ENCODE measurements at regions not wholly inside any gene's neighbourhood (a gene's known extent, or its start where the extent isn't known, plus 50 kb on each side); places are given as distances from the start of the nearest gene placed in this dataset.

DNA sequence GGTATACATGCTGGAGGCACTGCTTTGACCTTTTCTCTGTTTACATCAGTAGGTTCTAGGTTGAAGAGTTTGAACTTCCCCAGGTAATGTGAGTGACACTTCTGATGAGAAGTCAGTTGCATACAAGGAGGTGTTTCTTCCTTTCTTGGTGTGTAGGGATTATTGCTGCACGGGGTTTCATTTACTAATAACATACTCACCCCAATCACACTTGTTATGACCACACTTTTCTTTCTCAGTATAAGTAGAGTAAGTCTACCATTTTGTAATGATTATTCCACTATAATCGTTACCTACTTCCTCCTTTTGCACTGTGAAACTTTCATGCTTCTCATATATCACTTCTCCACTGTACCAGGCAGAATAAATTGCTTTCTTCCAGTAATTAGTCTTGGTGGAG lies 138.0 kb downstream of the TNFSF13B start:
- no peak overlapping the region for H3K9ac ChIP-seq (ENCODE audit: low read length)
- ChIA-PET RAD21 (ENCODE audit: low non-redundant PET in 1 of 2, low total read pairs in 2 of 2, uncharacterized antibody in 2 of 2, unreplicated experiment in 2 of 2) (no interaction called here), POLR2A (no interaction called here), CTCF (no interaction called here)
- TF ChIP-seq ZNF274 (IDR thresholded peaks at IDR 0.05; ENCODE audit: low read depth, low read length) = no peak
- no peak for TF ChIP-seq EZH2phosphoT487 (IDR thresholded peaks at IDR 0.05; ENCODE audit: borderline replicate concordance)
- no peak for TF ChIP-seq JUND (IDR thresholded peaks at IDR 0.05)
- TF ChIP-seq FOSL1 (IDR thresholded peaks at IDR 0.05; ENCODE audit: low read depth) = no peak
- no peak for TF ChIP-seq SIN3A (IDR thresholded peaks at IDR 0.05; ENCODE audit: low read depth)
- TF ChIP-seq, protein P1, sequence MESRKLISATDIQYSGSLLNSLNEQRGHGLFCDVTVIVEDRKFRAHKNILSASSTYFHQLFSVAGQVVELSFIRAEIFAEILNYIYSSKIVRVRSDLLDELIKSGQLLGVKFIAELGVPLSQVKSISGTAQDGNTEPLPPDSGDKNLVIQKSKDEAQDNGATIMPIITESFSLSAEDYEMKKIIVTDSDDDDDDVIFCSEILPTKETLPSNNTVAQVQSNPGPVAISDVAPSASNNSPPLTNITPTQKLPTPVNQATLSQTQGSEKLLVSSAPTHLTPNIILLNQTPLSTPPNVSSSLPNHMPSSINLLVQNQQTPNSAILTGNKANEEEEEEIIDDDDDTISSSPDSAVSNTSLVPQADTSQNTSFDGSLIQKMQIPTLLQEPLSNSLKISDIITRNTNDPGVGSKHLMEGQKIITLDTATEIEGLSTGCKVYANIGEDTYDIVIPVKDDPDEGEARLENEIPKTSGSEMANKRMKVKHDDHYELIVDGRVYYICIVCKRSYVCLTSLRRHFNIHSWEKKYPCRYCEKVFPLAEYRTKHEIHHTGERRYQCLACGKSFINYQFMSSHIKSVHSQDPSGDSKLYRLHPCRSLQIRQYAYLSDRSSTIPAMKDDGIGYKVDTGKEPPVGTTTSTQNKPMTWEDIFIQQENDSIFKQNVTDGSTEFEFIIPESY (IDR thresholded peaks at IDR 0.05; ENCODE audit: extremely low read depth, insufficient replicate concordance, low read length) = no peak
- TF ChIP-seq CEBPB (IDR thresholded peaks at IDR 0.05; ENCODE audit: low read depth) = no peak
- TF ChIP-seq, protein P2, sequence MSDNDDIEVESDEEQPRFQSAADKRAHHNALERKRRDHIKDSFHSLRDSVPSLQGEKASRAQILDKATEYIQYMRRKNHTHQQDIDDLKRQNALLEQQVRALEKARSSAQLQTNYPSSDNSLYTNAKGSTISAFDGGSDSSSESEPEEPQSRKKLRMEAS (IDR thresholded peaks at IDR 0.05) = no peak
- no peaks in the 10 kb centered on the region for H3K9me2 ChIP-seq (ENCODE audit: insufficient read depth)
- H3K4me2 ChIP-seq (ENCODE audit: low read length) = no peak overlapping the region
- H4K20me1 ChIP-seq (ENCODE audit: insufficient read depth) = no peaks in the 10 kb centered on the region
- no peaks in the 10 kb centered on the region for H3K4me1 ChIP-seq (ENCODE audit: control insufficient read depth in 1 of 2, insufficient read depth in 2 of 2, low read length in 2 of 2)
- H3K4me3 ChIP-seq (replicated peaks in 1 of 2; ENCODE audit: low read depth in 1 of 2, low read length in 2 of 2) = no peak overlapping the region
- no peaks in the 10 kb centered on the region for H3K9me3 ChIP-seq (ENCODE audit: control insufficient read depth in 1 of 2, insufficient read depth in 1 of 2, low read depth in 1 of 2, low read length in 2 of 2)
- BruUV-seq (replicated peaks) = no TSS peak
- no peak for ATAC-seq
- peaks cover 26% of the 10 kb centered on the region; the same call in 1 of the 2 replicates for H3K27me3 ChIP-seq (ENCODE audit: insufficient read depth, low read length)
- no peaks in the 10 kb centered on the region for H3K79me2 ChIP-seq (ENCODE audit: insufficient read depth, low read length)
- H2AFZ ChIP-seq (ENCODE audit: low read depth, low read length, poor library complexity, severe bottlenecking) = no peak overlapping the region
- H3K36me3 ChIP-seq (ENCODE audit: control insufficient read depth in 1 of 2, insufficient read depth in 2 of 2, low read length in 2 of 2) = no peaks in the 10 kb centered on the region
- no peak for DNase-seq (ENCODE audit: low read depth, low spot score)
- no peak overlapping the region for H3K27ac ChIP-seq (ENCODE audit: low read depth, low read length)
- intact Hi-C loops (cut with micrococcal nuclease) = no loop called here

DNA sequence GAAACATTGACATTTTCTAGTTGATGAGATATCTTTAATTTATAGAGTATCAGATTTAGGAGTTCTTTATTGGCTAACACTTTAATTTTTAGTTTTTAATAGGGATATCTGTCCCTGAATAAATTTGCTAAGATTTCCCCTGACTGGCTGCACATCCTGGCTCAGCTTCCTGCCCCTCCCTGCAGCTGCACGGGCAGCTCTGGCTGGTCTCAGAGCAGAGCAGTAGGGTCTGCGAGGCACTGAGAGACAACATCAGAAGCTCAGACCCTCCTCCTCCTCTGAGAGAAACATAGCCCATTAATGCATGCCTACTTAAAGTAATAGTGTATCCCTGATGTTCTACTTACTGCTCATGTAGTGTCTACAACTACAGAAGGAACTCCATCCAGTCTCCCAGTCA lies 139.2 kb downstream of the TNFSF13B start:
- CTCF ChIA-PET = no interaction called here
- no peaks in the 10 kb centered on the region for H4K20me1 ChIP-seq (ENCODE audit: insufficient read depth)

More for the DNA sequence above, 139.2 kb downstream of the TNFSF13B start:
- Histone ChIP-seq H3K9me3 (ENCODE audit: control insufficient read depth in 1 of 2, insufficient read depth in 1 of 2, low read depth in 1 of 2, low read length in 2 of 2) (no peaks in the 10 kb centered on the region), H3K36me3 (ENCODE audit: control insufficient read depth in 1 of 2, insufficient read depth in 2 of 2, low read length in 2 of 2) (no peaks in the 10 kb centered on the region), H3K79me2 (ENCODE audit: insufficient read depth, low read length) (no peaks in the 10 kb centered on the region), H3K4me2 (ENCODE audit: low read length) (no peak overlapping the region), H3K27me3 (ENCODE audit: insufficient read depth, low read length) (peaks cover 22% of the 10 kb centered on the region; the same call in 1 of the 2 replicates), H2AFZ (ENCODE audit: low read depth, low read length, poor library complexity, severe bottlenecking) (no peak overlapping the region), H3K4me3 (replicated peaks in 1 of 2; ENCODE audit: low read depth in 1 of 2, low read length in 2 of 2) (no peak overlapping the region), H3K9me2 (ENCODE audit: insufficient read depth) (no peaks in the 10 kb centered on the region), H3K9ac (ENCODE audit: low read length) (no peak overlapping the region), H3K4me1 (ENCODE audit: control insufficient read depth in 1 of 2, insufficient read depth in 2 of 2, low read length in 2 of 2) (no peaks in the 10 kb centered on the region), H3K27ac (ENCODE audit: low read depth, low read length) (no peak overlapping the region)
- TF ChIP-seq CBX3 (IDR thresholded peaks at IDR 0.05; ENCODE audit: low read depth) (no peak), ZNF274 (IDR thresholded peaks at IDR 0.05; ENCODE audit: low read depth, low read length) (no peak), POLR2AphosphoS5 (IDR thresholded peaks at IDR 0.05; ENCODE audit: low read depth, low read length) (no peak), EGR1 (IDR thresholded peaks at IDR 0.05; ENCODE audit: low read depth) (no peak), ZFX (IDR thresholded peaks at IDR 0.05) (no peak), EZH2phosphoT487 (IDR thresholded peaks at IDR 0.05; ENCODE audit: borderline replicate concordance) (no peak)
- TF ChIP-seq, protein P3, sequence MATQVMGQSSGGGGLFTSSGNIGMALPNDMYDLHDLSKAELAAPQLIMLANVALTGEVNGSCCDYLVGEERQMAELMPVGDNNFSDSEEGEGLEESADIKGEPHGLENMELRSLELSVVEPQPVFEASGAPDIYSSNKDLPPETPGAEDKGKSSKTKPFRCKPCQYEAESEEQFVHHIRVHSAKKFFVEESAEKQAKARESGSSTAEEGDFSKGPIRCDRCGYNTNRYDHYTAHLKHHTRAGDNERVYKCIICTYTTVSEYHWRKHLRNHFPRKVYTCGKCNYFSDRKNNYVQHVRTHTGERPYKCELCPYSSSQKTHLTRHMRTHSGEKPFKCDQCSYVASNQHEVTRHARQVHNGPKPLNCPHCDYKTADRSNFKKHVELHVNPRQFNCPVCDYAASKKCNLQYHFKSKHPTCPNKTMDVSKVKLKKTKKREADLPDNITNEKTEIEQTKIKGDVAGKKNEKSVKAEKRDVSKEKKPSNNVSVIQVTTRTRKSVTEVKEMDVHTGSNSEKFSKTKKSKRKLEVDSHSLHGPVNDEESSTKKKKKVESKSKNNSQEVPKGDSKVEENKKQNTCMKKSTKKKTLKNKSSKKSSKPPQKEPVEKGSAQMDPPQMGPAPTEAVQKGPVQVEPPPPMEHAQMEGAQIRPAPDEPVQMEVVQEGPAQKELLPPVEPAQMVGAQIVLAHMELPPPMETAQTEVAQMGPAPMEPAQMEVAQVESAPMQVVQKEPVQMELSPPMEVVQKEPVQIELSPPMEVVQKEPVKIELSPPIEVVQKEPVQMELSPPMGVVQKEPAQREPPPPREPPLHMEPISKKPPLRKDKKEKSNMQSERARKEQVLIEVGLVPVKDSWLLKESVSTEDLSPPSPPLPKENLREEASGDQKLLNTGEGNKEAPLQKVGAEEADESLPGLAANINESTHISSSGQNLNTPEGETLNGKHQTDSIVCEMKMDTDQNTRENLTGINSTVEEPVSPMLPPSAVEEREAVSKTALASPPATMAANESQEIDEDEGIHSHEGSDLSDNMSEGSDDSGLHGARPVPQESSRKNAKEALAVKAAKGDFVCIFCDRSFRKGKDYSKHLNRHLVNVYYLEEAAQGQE (IDR thresholded peaks at IDR 0.05; ENCODE audit: low read depth) = no peak
- DNase-seq (ENCODE audit: low read depth, low spot score) (no peak), ATAC-seq (no peak)
- POLR2A ChIA-PET = no interaction called here
- intact Hi-C loops (cut with micrococcal nuclease) = no loop called here
- no TSS peak for BruUV-seq (replicated peaks)
- RAD21 ChIA-PET (ENCODE audit: low non-redundant PET in 1 of 2, low total read pairs in 2 of 2, uncharacterized antibody in 2 of 2, unreplicated experiment in 2 of 2) = no interaction called here

Data from HCT116 (cell line).